ENCODE measurements at regions not wholly inside any gene's neighbourhood (a gene's known extent, or its start where the extent isn't known, plus 50 kb on each side); places are given as distances from the start of the nearest gene placed in this dataset.

- intact Hi-C loops (cut with micrococcal nuclease; ENCODE audit: unreplicated experiment) = no loop called here
- CTCF ChIA-PET = no interaction called here
- DNase-seq = no peak
- Mint-ChIP-seq H3K4me1 (ENCODE audit: low read depth, unreplicated experiment) (no peaks in the 10 kb centered on the region), H3K27ac (ENCODE audit: unreplicated experiment) (no peak overlapping the region), H3K9me3 (ENCODE audit: low read depth, unreplicated experiment) (no peaks in the 10 kb centered on the region), H3K36me3 (ENCODE audit: insufficient read depth, unreplicated experiment) (no peaks in the 10 kb centered on the region), H3K4me3 (ENCODE audit: low read depth, unreplicated experiment) (no peak overlapping the region), H3K27me3 (ENCODE audit: unreplicated experiment) (no peaks in the 10 kb centered on the region)
- BruUV-seq (replicated peaks) = no TSS peak
- no peak for TF ChIP-seq CTCF (IDR thresholded peaks at IDR 0.05; ENCODE audit: unreplicated experiment)
These were observed 263.8 kb upstream of the TLE4 start for GRCh38 chr9:79308012-79308411.

GRCh38 chr9:79312686-79313421, 258.9 kb upstream of the TLE4 start:
- H3K27me3 Mint-ChIP-seq (ENCODE audit: unreplicated experiment) = no peaks in the 10 kb centered on the region
- CTCF ChIA-PET = no interaction called here
- BruUV-seq (replicated peaks) = no TSS peak
- H3K27ac Mint-ChIP-seq (ENCODE audit: unreplicated experiment) = no peak overlapping the region
- peaks cover 4% of the 10 kb centered on the region for H3K9me3 Mint-ChIP-seq (ENCODE audit: low read depth, unreplicated experiment)
- no peaks in the 10 kb centered on the region for H3K36me3 Mint-ChIP-seq (ENCODE audit: insufficient read depth, unreplicated experiment)
- DNase-seq = no peak
- intact Hi-C loops (cut with micrococcal nuclease; ENCODE audit: unreplicated experiment) = no loop called here
- TF ChIP-seq CTCF (IDR thresholded peaks at IDR 0.05; ENCODE audit: unreplicated experiment) = no peak
- H3K4me3 Mint-ChIP-seq (ENCODE audit: low read depth, unreplicated experiment) = no peak overlapping the region
- H3K4me1 Mint-ChIP-seq (ENCODE audit: low read depth, unreplicated experiment) = no peaks in the 10 kb centered on the region

GRCh38 chr9:79325501-79325900, 246.3 kb upstream of the TLE4 start:
- DNase-seq = no peak
- BruUV-seq (replicated peaks) = no TSS peak
- Mint-ChIP-seq H3K36me3 (ENCODE audit: insufficient read depth, unreplicated experiment) (no peaks in the 10 kb centered on the region), H3K9me3 (ENCODE audit: low read depth, unreplicated experiment) (peaks cover 9% of the 10 kb centered on the region), H3K4me3 (ENCODE audit: low read depth, unreplicated experiment) (no peak overlapping the region), H3K4me1 (ENCODE audit: low read depth, unreplicated experiment) (no peaks in the 10 kb centered on the region), H3K27me3 (ENCODE audit: unreplicated experiment) (no peaks in the 10 kb centered on the region), H3K27ac (ENCODE audit: unreplicated experiment) (no peak overlapping the region)
- no peak for TF ChIP-seq CTCF (IDR thresholded peaks at IDR 0.05; ENCODE audit: unreplicated experiment)
- CTCF ChIA-PET = no interaction called here
- intact Hi-C loops (cut with micrococcal nuclease; ENCODE audit: unreplicated experiment) = no loop called here

GRCh38 chr9:79329861-79330260, 241.9 kb upstream of the TLE4 start:
- BruUV-seq (replicated peaks) = no TSS peak
- H3K4me1 Mint-ChIP-seq (ENCODE audit: low read depth, unreplicated experiment) = no peaks in the 10 kb centered on the region
- no peaks in the 10 kb centered on the region for H3K27me3 Mint-ChIP-seq (ENCODE audit: unreplicated experiment)
- H3K36me3 Mint-ChIP-seq (ENCODE audit: insufficient read depth, unreplicated experiment) = no peaks in the 10 kb centered on the region
- intact Hi-C loops (cut with micrococcal nuclease; ENCODE audit: unreplicated experiment) = no loop called here
- H3K27ac Mint-ChIP-seq (ENCODE audit: unreplicated experiment) = no peak overlapping the region
- H3K4me3 Mint-ChIP-seq (ENCODE audit: low read depth, unreplicated experiment) = no peak overlapping the region
- CTCF ChIA-PET = no interaction called here
- no peak for DNase-seq
- peaks cover 11% of the 10 kb centered on the region for H3K9me3 Mint-ChIP-seq (ENCODE audit: low read depth, unreplicated experiment)
- no peak for TF ChIP-seq CTCF (IDR thresholded peaks at IDR 0.05; ENCODE audit: unreplicated experiment)
